HepG2 (cell line): ENCODE measurements at regions not wholly inside any gene's neighbourhood (a gene's known extent, or its start where the extent isn't known, plus 50 kb on each side); places are given as distances from the start of the nearest gene placed in this dataset.

Source experiments
- ATAC-seq: fragments of 200-7000 bp; cut with Tn5 transposase; 3 replicates; pipeline ENCODE4 v1.9.1; 2020; ENCODE audit warnings: mild to moderate bottlenecking, moderate library complexity
- BruUV-seq: library from RNA; stranded (reverse); fragments of 400-500 nt; replicated peaks from 2 replicates; lab custom pipeline; 2021; lab: Mats Ljungman, UMichigan
- CTCF ChIA-PET: fragments of 300-600 bp; formaldehyde crosslinking; extraction: SDS; loops from one replicate; lab custom pipeline; 2021; ENCODE audit warnings: low total read pairs, inconsistent platforms, low intra/inter-chr PET ratio; lab: Yijun Ruan, JAX
- POLR2A ChIA-PET: fragments of 350-600 bp; sonication (Branson Sonifier 250); formaldehyde crosslinking; loops from one replicate; lab custom pipeline; 2020; ENCODE audit warnings: antibody characterized with exemption, inconsistent platforms; lab: Yijun Ruan, JAX
- DNase-seq: peaks from one replicate; pipeline ENCODE4 v3.0.0-alpha.2; 2015; ENCODE audit warnings: low spot score
- FAIRE-seq: peaks from 3 replicates; lab custom pipeline; 2011; peaks lifted over from hg19 to GRCh38; lab: Jason Lieb, UNC
- H2AFZ ChIP-seq: one replicate; pipeline ENCODE4 v1.6.1; 2011; ENCODE audit warnings: low read length, inconsistent platforms
- H3K27ac ChIP-seq: fragments of 300-600 bp; 3 replicates; pipeline ENCODE4 v1.8.0; 2011; ENCODE audit warnings: mixed run types, mild to moderate bottlenecking, mixed read lengths, low read length, inconsistent platforms; ENCODE audit not compliant: insufficient read depth; ENCODE audit errors: extremely low read length
- H3K27me3 ChIP-seq, 2 experiments: fragments of 200-600 bp in 1 of 2; 2 replicates in 1 of 2; 3 replicates in 1 of 2; pipeline versions ENCODE4 v1.6.0 to v1.8.0; 2011; ENCODE audit warnings: low read length in 2 of 2, mild to moderate bottlenecking in 2 of 2, moderate library complexity in 2 of 2, inconsistent platforms in 1 of 2; ENCODE audit not compliant: insufficient read depth in 2 of 2, control insufficient read depth in 1 of 2
- H3K36me3 ChIP-seq, 2 experiments: fragments of 200-600 bp in 1 of 2; replicated peaks in 1 of 2; 2 replicates in 1 of 2; 3 replicates in 1 of 2; pipeline versions ENCODE4 v1.5.1 to v1.8.0; 2011; ENCODE audit warnings: low read length in 2 of 2, inconsistent platforms in 1 of 2; ENCODE audit not compliant: insufficient read depth in 2 of 2, control insufficient read depth in 1 of 2
- H3K4me1 ChIP-seq: 2 replicates; pipeline ENCODE4 v1.5.1; 2012; ENCODE audit warnings: low read length, inconsistent platforms; ENCODE audit not compliant: insufficient read depth
- H3K4me2 ChIP-seq: 2 replicates; pipeline ENCODE4 v1.6.0; 2011; ENCODE audit warnings: low read depth, low read length, inconsistent platforms
- H3K4me3 ChIP-seq, 3 experiments: fragments of 200-600 bp in 1 of 3; sonication (generic), shearing (Covaris generic) in 1 of 3; replicated peaks in 1 of 3; 2 replicates each; pipeline ENCODE4 v1.5.1; 2011 to 2016; ENCODE audit warnings: low read length in 3 of 3, inconsistent platforms in 2 of 3, low read depth in 2 of 3, mild to moderate bottlenecking in 2 of 3, control low read depth in 1 of 3, mixed read lengths in 1 of 3; ENCODE audit not compliant: insufficient read depth in 1 of 3
- H3K79me2 ChIP-seq: one replicate; pipeline ENCODE4 v1.6.1; 2011; ENCODE audit warnings: low read length, inconsistent platforms; ENCODE audit not compliant: insufficient read depth
- H3K9ac ChIP-seq: 2 replicates; pipeline ENCODE4 v1.6.0; 2011; ENCODE audit warnings: mild to moderate bottlenecking, low read depth, low read length, inconsistent platforms; ENCODE audit not compliant: insufficient read depth
- H3K9me3 ChIP-seq: 2 replicates; pipeline ENCODE4 v1.5.1; 2012; ENCODE audit warnings: mild to moderate bottlenecking, low read length
- H4K20me1 ChIP-seq: 2 replicates; pipeline ENCODE4 v1.6.0; 2011; ENCODE audit warnings: inconsistent platforms, mild to moderate bottlenecking, low read length, moderate library complexity; ENCODE audit not compliant: insufficient read depth
- ASH2L ChIP-seq: fragments of 300-600, 200-600 bp; sonication (generic); IDR thresholded peaks from 2 replicates; pipeline ENCODE4 v1.7.0; 2017; ENCODE audit warnings: low read depth, mild to moderate bottlenecking, moderate library complexity, mixed read lengths, low read length; ENCODE audit not compliant: insufficient read length
- CAMTA2 ChIP-seq: sonication (generic); formaldehyde crosslinking; IDR thresholded peaks from 2 replicates; pipeline ENCODE4 v1.4.0; 2020; ENCODE audit warnings: mild to moderate bottlenecking, missing genetic modification reagents, borderline replicate concordance
- CBX5 ChIP-seq: sonication (generic); formaldehyde crosslinking; IDR thresholded peaks from 2 replicates; pipeline ENCODE4 v1.4.0; 2020; ENCODE audit warnings: missing genetic modification reagents, borderline replicate concordance
- CENPBD1 ChIP-seq: sonication (generic); formaldehyde crosslinking; IDR thresholded peaks from 2 replicates; pipeline ENCODE4 v1.8.0; 2022; ENCODE audit warnings: missing genetic modification reagents, low read depth, mild to moderate bottlenecking, borderline replicate concordance
- CREB1 ChIP-seq, 2 experiments: fragments of 450-650 bp in 1 of 2; IDR thresholded peaks; 2 replicates each; pipeline ENCODE4 v1.6.1; 2016 to 2017; ENCODE audit warnings: control low read depth in 1 of 2, mild to moderate bottlenecking in 1 of 2, missing compliant biosample characterization in 1 of 2, missing genetic modification characterization in 1 of 2
- NCOR1 ChIP-seq: fragments of 200-600 bp; sonication (generic); IDR thresholded peaks from 2 replicates; pipeline ENCODE4 v1.7.0; 2017; ENCODE audit warnings: antibody characterized with exemption, low read length, borderline replicate concordance
- NR2F1 ChIP-seq, 2 experiments: fragments of 450-650 bp in 1 of 2; formaldehyde crosslinking in 1 of 2; IDR thresholded peaks; 2 replicates each; pipeline versions ENCODE4 v1.5.0 to v1.6.1; 2016 to 2020; ENCODE audit warnings: mild to moderate bottlenecking in 1 of 2, missing compliant biosample characterization in 1 of 2, missing genetic modification reagents in 1 of 2, moderate library complexity in 1 of 2
- RNF219 ChIP-seq: sonication (generic); formaldehyde crosslinking; IDR thresholded peaks from 2 replicates; pipeline ENCODE4 v1.5.0; 2020; ENCODE audit warnings: mild to moderate bottlenecking, missing genetic modification reagents
- SP2 ChIP-seq: sonication (generic); formaldehyde crosslinking; IDR thresholded peaks from 2 replicates; pipeline ENCODE4 v1.5.1; 2020; ENCODE audit warnings: mild to moderate bottlenecking, missing genetic modification reagents
- ZNF235 ChIP-seq: sonication (generic); formaldehyde crosslinking; IDR thresholded peaks from 2 replicates; pipeline ENCODE4 v1.8.1; 2023; ENCODE audit warnings: mild to moderate bottlenecking, missing genetic modification reagents, borderline replicate concordance
- WGBS: methylation state at CpG from one replicate; pipeline ENCODE4 v1.1.6; 2017; ENCODE audit warnings: low lambda C conversion rate; 5-methylcytosine and 5-hydroxymethylcytosine counted together
- in situ Hi-C: cut with HindIII; loops from 2 replicates; pipeline ENCODE4 v1.10.0; 2017; ENCODE audit warnings: low pct_unique_long_range_greater_than_20kb; ENCODE audit not compliant: extremely low pct_ligation_motif_present
- intact Hi-C: fragments of 100-400 bp; cut with micrococcal nuclease; formaldehyde crosslinking; loops from one replicate; pipeline ENCODE4 v1.10.0; 2022; ENCODE audit not compliant: unreplicated experiment
- TF ChIP-seq, protein P1 (sequence below): sonication (generic); formaldehyde crosslinking; IDR thresholded peaks from 2 replicates; pipeline ENCODE4 v1.5.1; 2020; ENCODE audit warnings: mild to moderate bottlenecking, missing genetic modification reagents, moderate library complexity
- TF ChIP-seq, protein P2 (sequence below): sonication (generic); formaldehyde crosslinking; IDR thresholded peaks from 2 replicates; pipeline ENCODE4 v1.5.0; 2020; ENCODE audit warnings: missing genetic modification reagents

GRCh38 chr5:2537378-2538145 lies 213.9 kb downstream of the IRX2 start:
- H3K36me3 ChIP-seq, result no peaks in the 10 kb centered on the region
- POLR2A ChIA-PET, result no interaction called here
- no peak for DNase-seq
- TF ChIP-seq NR2F1 (CRISPR knock-in tag; IDR thresholded peaks at IDR 0.05), result no peak
- TF ChIP-seq NCOR1, result no peak
- no peak for TF ChIP-seq CENPBD1
- TF ChIP-seq, protein P1, sequence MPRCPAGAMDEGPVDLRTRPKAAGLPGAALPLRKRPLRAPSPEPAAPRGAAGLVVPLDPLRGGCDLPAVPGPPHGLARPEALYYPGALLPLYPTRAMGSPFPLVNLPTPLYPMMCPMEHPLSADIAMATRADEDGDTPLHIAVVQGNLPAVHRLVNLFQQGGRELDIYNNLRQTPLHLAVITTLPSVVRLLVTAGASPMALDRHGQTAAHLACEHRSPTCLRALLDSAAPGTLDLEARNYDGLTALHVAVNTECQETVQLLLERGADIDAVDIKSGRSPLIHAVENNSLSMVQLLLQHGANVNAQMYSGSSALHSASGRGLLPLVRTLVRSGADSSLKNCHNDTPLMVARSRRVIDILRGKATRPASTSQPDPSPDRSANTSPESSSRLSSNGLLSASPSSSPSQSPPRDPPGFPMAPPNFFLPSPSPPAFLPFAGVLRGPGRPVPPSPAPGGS (CRISPR knock-in tag), result no peak
- TF ChIP-seq ZNF235, result no peak
- no peak for TF ChIP-seq SP2 (CRISPR knock-in tag)
- TF ChIP-seq ASH2L, result no peak
- no peak for TF ChIP-seq CBX5
- TF ChIP-seq RNF219 (CRISPR knock-in tag), result no peak
- TF ChIP-seq, protein P2, sequence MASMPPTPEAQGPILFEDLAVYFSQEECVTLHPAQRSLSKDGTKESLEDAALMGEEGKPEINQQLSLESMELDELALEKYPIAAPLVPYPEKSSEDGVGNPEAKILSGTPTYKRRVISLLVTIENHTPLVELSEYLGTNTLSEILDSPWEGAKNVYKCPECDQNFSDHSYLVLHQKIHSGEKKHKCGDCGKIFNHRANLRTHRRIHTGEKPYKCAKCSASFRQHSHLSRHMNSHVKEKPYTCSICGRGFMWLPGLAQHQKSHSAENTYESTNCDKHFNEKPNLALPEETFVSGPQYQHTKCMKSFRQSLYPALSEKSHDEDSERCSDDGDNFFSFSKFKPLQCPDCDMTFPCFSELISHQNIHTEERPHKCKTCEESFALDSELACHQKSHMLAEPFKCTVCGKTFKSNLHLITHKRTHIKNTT (CRISPR knock-in tag), result no peak
- no peak for TF ChIP-seq CAMTA2
- no peak for TF ChIP-seq CREB1 (IDR thresholded peaks at IDR 0.05)
- TF ChIP-seq CREB1 (CRISPR knock-in tag; IDR thresholded peaks at IDR 0.05), result no peak
- TF ChIP-seq, all 625 proteins: peak for 0
- FAIRE-seq (no peak), ATAC-seq (no peak)
- Histone ChIP-seq H3K4me3 (no peak overlapping the region), H3K27me3 (peaks cover 0 to 17% of the 10 kb centered on the region in 2 experiments; a peak in 2 of 5 replicates), H4K20me1 (no peaks in the 10 kb centered on the region), H3K79me2 (no peaks in the 10 kb centered on the region), H3K27ac (no peak overlapping the region), H3K4me1 (no peaks in the 10 kb centered on the region), H3K9me3 (peaks cover 11% of the 10 kb centered on the region; the same call in 1 of the 2 replicates), H3K4me2 (no peak overlapping the region), H2AFZ (no peak overlapping the region), H3K9ac (no peak overlapping the region)
- intact Hi-C loops (no loop called here), in situ Hi-C loops (no loop called here)
- WGBS, result 33% methylated on average over 27 of the region's 27 CpGs
- no TSS peak for BruUV-seq
- CTCF ChIA-PET, result no interaction called here
